GM23248 (cell line): ENCODE measurements at regions not wholly inside any gene's neighbourhood (a gene's known extent, or its start where the extent isn't known, plus 50 kb on each side); places are given as distances from the start of the nearest gene placed in this dataset.

Experiments used
- EZH2 ChIP-seq: fragments of 200-600 bp; sonication (generic); IDR thresholded peaks from 2 replicates; pipeline ENCODE4 v1.6.1; 2018; ENCODE audit warnings: antibody characterized with exemption, mild to moderate bottlenecking; ENCODE audit not compliant: insufficient read depth, poor library complexity, severe bottlenecking
- EZH2phosphoT487 ChIP-seq: fragments of 200-600 bp; sonication (generic); IDR thresholded peaks from 2 replicates; pipeline ENCODE4 v1.6.1; 2018; ENCODE audit warnings: antibody characterized with exemption, moderate library complexity, mild to moderate bottlenecking, low read depth; ENCODE audit not compliant: insufficient read depth

DNA sequence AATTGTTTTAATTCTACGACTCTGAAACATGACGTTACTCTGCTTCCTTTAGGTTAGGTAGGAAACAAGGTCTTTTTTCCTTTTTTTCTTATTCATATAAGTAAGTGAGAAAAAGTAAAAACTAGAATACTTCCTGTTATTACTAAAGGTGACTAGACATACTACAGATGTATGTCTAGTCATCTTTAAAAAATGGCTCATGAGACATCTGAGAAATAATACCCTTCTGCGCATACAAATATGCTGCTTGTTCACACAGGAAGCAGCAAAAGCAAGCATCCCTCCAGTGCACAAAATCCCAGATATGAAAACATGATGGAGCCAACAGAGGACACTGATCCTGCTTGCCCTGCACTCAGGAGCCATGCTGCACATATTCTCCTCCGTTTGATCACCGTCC is 699.1 kb downstream of the EPM2A start:
- TF ChIP-seq EZH2 (no peak), EZH2phosphoT487 (no peak)
